Cardiac muscle cell (in vitro differentiated cells and primary cell): ENCODE measurements at regions not wholly inside any gene's neighbourhood (a gene's known extent, or its start where the extent isn't known, plus 50 kb on each side); places are given as distances from the start of the nearest gene placed in this dataset.

ENCODE experiments used
- DNase-seq, 2 donors: peaks; one replicate each; pipeline versions ENCODE4 v3.0.0 to v3.0.0-alpha.2; 2010 to 2017; ENCODE audit warnings: low read depth in 1 of 2, low spot score in 1 of 2
- H3K27ac ChIP-seq: fragments of 200-600 bp; sonication (generic); 2 replicates; pipeline ENCODE4 v1.5.1; 2016
- H3K27me3 ChIP-seq: fragments of 200-600 bp; sonication (generic); 2 replicates; pipeline ENCODE4 v1.6.0; 2016; ENCODE audit warnings: control low read depth
- H3K36me3 ChIP-seq: fragments of 200-600 bp; sonication (generic); 2 replicates; pipeline ENCODE4 v1.5.1; 2016; ENCODE audit warnings: control low read depth
- H3K4me1 ChIP-seq: fragments of 200-600 bp; sonication (generic); 2 replicates; pipeline ENCODE4 v1.8.1; 2017; ENCODE audit warnings: low read depth, mild to moderate bottlenecking, mixed run types
- H3K4me3 ChIP-seq: fragments of 200-600 bp; sonication (generic); 2 replicates; pipeline ENCODE4 v1.5.1; 2016; ENCODE audit warnings: mild to moderate bottlenecking
- H3K9me3 ChIP-seq: fragments of 200-600 bp; sonication (generic); 2 replicates; pipeline ENCODE4 v1.5.1; 2017; ENCODE audit warnings: low read depth, mild to moderate bottlenecking, control low read depth
- TF ChIP-seq, protein P1 (sequence below): IDR thresholded peaks from 2 replicates; pipeline ENCODE4 v1.5.1; 2012; ENCODE audit warnings: low read depth, mild to moderate bottlenecking, low read length

DNA sequence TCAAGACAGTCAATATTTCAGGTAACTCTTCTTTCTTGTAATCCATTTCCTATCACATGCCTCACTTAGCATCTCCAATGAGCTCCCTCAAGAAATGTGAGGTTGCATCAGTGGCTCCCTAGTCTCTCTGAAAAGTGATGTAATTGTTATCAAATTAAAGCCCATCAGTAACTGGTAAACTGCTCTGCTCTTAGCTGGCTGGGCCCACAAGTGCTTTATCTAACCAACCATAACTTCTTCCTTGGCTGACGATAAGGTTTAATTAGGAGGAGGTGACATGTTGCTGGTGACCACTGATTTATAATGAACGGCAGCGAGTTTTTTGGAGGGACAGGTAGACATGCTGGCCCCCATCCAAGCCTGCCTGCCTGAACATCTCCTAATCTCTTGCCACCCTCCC is 79.6 kb downstream of the RTP4 start:
- H3K27ac ChIP-seq = no peak overlapping the region
- H3K4me1 ChIP-seq = no peaks in the 10 kb centered on the region
- H3K4me3 ChIP-seq = no peak overlapping the region
- no peaks in the 10 kb centered on the region for H3K27me3 ChIP-seq
- no peak for DNase-seq
- TF ChIP-seq, protein P1, sequence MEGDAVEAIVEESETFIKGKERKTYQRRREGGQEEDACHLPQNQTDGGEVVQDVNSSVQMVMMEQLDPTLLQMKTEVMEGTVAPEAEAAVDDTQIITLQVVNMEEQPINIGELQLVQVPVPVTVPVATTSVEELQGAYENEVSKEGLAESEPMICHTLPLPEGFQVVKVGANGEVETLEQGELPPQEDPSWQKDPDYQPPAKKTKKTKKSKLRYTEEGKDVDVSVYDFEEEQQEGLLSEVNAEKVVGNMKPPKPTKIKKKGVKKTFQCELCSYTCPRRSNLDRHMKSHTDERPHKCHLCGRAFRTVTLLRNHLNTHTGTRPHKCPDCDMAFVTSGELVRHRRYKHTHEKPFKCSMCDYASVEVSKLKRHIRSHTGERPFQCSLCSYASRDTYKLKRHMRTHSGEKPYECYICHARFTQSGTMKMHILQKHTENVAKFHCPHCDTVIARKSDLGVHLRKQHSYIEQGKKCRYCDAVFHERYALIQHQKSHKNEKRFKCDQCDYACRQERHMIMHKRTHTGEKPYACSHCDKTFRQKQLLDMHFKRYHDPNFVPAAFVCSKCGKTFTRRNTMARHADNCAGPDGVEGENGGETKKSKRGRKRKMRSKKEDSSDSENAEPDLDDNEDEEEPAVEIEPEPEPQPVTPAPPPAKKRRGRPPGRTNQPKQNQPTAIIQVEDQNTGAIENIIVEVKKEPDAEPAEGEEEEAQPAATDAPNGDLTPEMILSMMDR = no peak
- H3K9me3 ChIP-seq = no peaks in the 10 kb centered on the region
- H3K36me3 ChIP-seq = no peaks in the 10 kb centered on the region

DNA sequence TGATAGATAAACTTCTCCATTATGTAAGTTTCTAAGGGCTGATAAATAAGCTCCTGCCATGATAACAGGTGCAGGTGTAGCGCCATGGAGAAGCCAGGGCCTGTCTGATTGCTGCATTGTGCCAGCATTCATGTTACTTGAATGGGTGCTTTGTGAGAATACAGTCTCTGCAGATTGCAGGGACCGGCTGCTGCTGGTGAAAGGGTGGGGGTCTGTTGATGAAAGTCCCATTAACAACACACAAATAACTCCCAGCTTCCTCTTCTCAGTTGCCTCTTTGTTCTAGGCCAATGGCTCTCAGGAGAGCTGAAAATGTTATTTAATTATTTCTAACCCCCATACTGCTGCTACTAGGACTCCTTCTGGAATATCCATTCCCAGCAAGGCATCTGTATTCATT is 77.2 kb downstream of the RTP4 start:
- Histone ChIP-seq H3K27me3 (no peaks in the 10 kb centered on the region), H3K27ac (no peak overlapping the region), H3K4me1 (no peaks in the 10 kb centered on the region), H3K36me3 (no peaks in the 10 kb centered on the region), H3K4me3 (no peak overlapping the region), H3K9me3 (no peaks in the 10 kb centered on the region)
- TF ChIP-seq, protein P1 = no peak
- no peak for DNase-seq

DNA sequence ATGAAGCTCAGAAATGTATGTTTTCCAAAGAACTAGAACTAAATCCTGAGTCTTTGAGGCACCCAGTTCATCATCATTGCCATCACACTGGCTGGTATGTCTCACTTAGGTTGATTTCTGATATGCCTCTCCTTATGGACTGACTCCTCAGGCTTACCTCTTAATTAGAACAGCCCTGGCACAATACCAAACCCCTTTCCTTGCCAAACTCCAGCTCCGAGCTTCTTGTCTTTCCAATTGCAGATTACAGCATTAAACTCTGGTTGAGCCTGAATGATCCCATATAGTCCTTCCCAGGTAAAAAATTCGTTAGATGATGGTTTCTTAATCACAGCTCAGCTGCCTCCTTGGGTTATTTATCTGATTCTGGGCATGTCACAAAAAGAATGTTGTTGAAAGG is 66.3 kb downstream of the RTP4 start:
- TF ChIP-seq, protein P1 = no peak
- no peaks in the 10 kb centered on the region for H3K4me1 ChIP-seq
- H3K27ac ChIP-seq = no peak overlapping the region
- H3K4me3 ChIP-seq = no peak overlapping the region
- no peaks in the 10 kb centered on the region for H3K36me3 ChIP-seq
- DNase-seq = no peak
- H3K9me3 ChIP-seq = no peaks in the 10 kb centered on the region
- no peaks in the 10 kb centered on the region for H3K27me3 ChIP-seq

DNA sequence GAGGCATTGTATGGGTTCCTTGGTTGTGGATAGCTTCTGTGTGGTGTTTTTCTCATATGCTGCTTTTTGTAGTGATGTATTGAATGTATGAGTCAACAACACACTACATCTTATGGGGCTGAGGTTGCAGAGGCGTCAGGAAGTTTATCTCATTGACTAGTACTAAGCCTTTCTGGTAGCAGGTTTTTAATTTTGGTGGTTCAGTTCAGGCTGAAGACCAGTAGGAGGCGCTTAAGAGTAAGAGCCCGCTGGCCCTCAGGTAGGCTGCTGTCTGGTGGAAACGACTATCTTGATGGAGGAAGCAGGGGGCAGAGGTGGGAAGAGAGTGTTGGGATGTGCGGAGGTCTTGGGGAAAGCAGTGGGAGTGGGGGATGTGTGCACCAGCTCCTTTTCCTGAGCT is 62.4 kb downstream of the RTP4 start:
- no peaks in the 10 kb centered on the region for H3K27me3 ChIP-seq
- TF ChIP-seq, protein P1 = no peak
- no peaks in the 10 kb centered on the region for H3K36me3 ChIP-seq
- H3K4me3 ChIP-seq = no peak overlapping the region
- H3K9me3 ChIP-seq = no peaks in the 10 kb centered on the region
- DNase-seq = no peak
- H3K27ac ChIP-seq = no peak overlapping the region
- H3K4me1 ChIP-seq = no peaks in the 10 kb centered on the region
